ENCODE measurements at regions not wholly inside any gene's neighbourhood (a gene's known extent, or its start where the extent isn't known, plus 50 kb on each side); places are given as distances from the start of the nearest gene placed in this dataset.

DNA sequence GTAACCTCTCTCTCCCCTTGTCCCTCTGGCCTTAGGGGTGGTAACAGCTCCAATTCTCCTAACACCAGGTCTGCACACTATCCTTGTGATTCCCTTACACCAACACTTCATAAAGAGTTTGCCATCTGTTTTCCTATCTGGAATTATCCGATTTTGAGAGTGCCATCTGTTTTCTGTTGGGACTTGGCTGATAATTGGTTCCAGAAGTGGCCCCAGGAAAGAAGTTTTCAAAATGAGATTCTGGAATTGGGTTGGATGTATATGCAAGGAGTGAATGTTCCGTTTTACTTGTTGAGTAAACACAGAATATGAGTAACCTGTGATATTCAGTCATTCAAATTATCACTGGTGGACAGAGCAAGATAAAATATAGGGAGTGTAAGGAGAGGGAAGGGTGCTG lies 134.1 kb upstream of the HS3ST3A1 start:
- TF ChIP-seq CTCF (IDR thresholded peaks at IDR 0.05; ENCODE audit: low read length) (no peak), EZH2 (optimal IDR thresholded peaks at IDR 0.05; ENCODE audit: low read depth, low read length) (no peak), EZH2phosphoT487 (IDR thresholded peaks at IDR 0.05; ENCODE audit: low read length) (no peak)
